KMS-11 (cell line): ENCODE measurements at regions not wholly inside any gene's neighbourhood (a gene's known extent, or its start where the extent isn't known, plus 50 kb on each side); places are given as distances from the start of the nearest gene placed in this dataset.

Experiments
- H2AFZ ChIP-seq: fragments of 200-600 bp; sonication (generic); 2 replicates; pipeline ENCODE4 v1.6.1; 2016; ENCODE audit warnings: antibody characterized with exemption, mixed run types, low read depth
- H3K27ac ChIP-seq: fragments of 200-600 bp; sonication (generic); 2 replicates; pipeline ENCODE4 v1.6.1; 2016; ENCODE audit warnings: mild to moderate bottlenecking, mixed run types
- H3K27me3 ChIP-seq: fragments of 200-600 bp; sonication (generic); 2 replicates; pipeline ENCODE4 v1.6.1; 2017; ENCODE audit warnings: mild to moderate bottlenecking, low read depth, mixed run types, moderate library complexity; ENCODE audit not compliant: insufficient read depth
- H3K36me3 ChIP-seq: fragments of 200-600 bp; sonication (generic); 2 replicates; pipeline ENCODE4 v1.6.1; 2017; ENCODE audit warnings: mild to moderate bottlenecking, mixed run types; ENCODE audit not compliant: insufficient read depth
- H3K4me1 ChIP-seq: fragments of 200-600 bp; sonication (generic); 2 replicates; pipeline ENCODE4 v1.6.1; 2016; ENCODE audit warnings: mild to moderate bottlenecking, low read depth, mixed run types; ENCODE audit not compliant: poor library complexity, severe bottlenecking
- H3K4me2 ChIP-seq: fragments of 200-600 bp; sonication (generic); 2 replicates; pipeline ENCODE4 v1.7.0; 2016; ENCODE audit warnings: mild to moderate bottlenecking, mixed run types
- H3K4me3 ChIP-seq: fragments of 200-600 bp; sonication (generic); IDR thresholded peaks from 2 replicates; pipeline ENCODE4 v1.6.1; 2017; ENCODE audit warnings: low read depth, low read length, mixed read lengths; ENCODE audit not compliant: insufficient read depth
- H3K79me2 ChIP-seq: fragments of 200-600 bp; sonication (generic); 2 replicates; pipeline ENCODE4 v1.6.1; 2016; ENCODE audit warnings: low read depth, mixed run types; ENCODE audit not compliant: insufficient read depth
- H3K9ac ChIP-seq: fragments of 200-600 bp; sonication (generic); 2 replicates; pipeline ENCODE4 v1.6.1; 2016; ENCODE audit warnings: mild to moderate bottlenecking, mixed run types
- H4K20me1 ChIP-seq: fragments of 200-600 bp; sonication (generic); 2 replicates; pipeline ENCODE4 v1.6.1; 2016; ENCODE audit warnings: mild to moderate bottlenecking, mixed run types; ENCODE audit not compliant: insufficient read depth
- TF ChIP-seq, protein P1 (sequence below): fragments of 200-600 bp; sonication (generic); conservative IDR thresholded peaks from 2 replicates; pipeline ENCODE4 v1.6.1; 2017; ENCODE audit warnings: low read depth, mild to moderate bottlenecking, antibody characterized with exemption, low read length, moderate library complexity, mixed read lengths

DNA sequence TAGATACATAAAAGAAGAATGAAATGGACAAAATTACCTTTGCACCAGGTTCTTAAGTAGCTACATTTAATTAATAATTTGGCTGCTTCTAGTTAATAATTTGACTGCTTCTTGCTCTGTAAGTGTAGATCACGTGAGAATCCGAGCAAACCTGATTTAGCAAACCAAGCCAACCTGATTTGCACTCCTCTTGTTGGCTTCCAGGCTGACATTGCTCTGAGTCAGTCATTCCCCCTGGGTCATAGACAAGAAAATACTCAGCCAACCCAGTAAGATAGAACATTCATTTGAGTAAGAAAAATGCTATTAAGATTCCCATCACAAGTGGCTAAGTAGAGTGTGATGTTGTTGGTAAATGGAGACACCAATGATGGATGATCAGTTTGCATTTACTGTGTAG, 304.1 kb downstream of the C11orf87 start:
- Histone ChIP-seq H3K4me1 (no peaks in the 10 kb centered on the region), H4K20me1 (no peaks in the 10 kb centered on the region), H3K4me2 (no peak overlapping the region), H3K27ac (no peak overlapping the region), H2AFZ (no peak overlapping the region), H3K9ac (no peak overlapping the region), H3K36me3 (no peaks in the 10 kb centered on the region), H3K27me3 (no peaks in the 10 kb centered on the region), H3K79me2 (no peaks in the 10 kb centered on the region), H3K4me3 (no peak overlapping the region)
- TF ChIP-seq, protein P1, sequence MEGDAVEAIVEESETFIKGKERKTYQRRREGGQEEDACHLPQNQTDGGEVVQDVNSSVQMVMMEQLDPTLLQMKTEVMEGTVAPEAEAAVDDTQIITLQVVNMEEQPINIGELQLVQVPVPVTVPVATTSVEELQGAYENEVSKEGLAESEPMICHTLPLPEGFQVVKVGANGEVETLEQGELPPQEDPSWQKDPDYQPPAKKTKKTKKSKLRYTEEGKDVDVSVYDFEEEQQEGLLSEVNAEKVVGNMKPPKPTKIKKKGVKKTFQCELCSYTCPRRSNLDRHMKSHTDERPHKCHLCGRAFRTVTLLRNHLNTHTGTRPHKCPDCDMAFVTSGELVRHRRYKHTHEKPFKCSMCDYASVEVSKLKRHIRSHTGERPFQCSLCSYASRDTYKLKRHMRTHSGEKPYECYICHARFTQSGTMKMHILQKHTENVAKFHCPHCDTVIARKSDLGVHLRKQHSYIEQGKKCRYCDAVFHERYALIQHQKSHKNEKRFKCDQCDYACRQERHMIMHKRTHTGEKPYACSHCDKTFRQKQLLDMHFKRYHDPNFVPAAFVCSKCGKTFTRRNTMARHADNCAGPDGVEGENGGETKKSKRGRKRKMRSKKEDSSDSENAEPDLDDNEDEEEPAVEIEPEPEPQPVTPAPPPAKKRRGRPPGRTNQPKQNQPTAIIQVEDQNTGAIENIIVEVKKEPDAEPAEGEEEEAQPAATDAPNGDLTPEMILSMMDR: no peak

DNA sequence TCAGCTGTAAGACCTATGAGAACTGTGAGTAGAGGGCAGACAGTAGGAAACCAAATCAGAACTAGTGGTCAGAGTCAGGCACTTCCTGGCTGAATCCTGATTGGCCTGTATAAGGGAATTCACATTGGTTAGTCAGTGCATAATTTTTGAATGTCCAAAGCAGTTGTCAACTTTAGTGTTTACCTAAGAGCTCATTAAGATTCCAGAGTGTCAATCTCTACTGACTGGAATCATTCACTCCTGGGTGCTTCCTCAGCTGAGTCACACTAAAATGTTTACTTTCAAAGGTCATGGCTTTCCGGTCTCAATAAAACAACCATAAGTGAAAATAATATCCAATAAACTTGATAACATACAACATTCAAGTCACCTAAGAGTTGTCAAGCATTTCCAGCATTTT, 306.1 kb downstream of the C11orf87 start:
- no peaks in the 10 kb centered on the region for H3K36me3 ChIP-seq
- H3K4me3 ChIP-seq: no peak overlapping the region
- no peaks in the 10 kb centered on the region for H4K20me1 ChIP-seq
- H3K4me1 ChIP-seq: no peaks in the 10 kb centered on the region
- H3K79me2 ChIP-seq: no peaks in the 10 kb centered on the region
- H3K4me2 ChIP-seq: no peak overlapping the region
- H2AFZ ChIP-seq: no peak overlapping the region
- TF ChIP-seq, protein P1: no peak
- no peak overlapping the region for H3K9ac ChIP-seq
- H3K27ac ChIP-seq: no peak overlapping the region
- H3K27me3 ChIP-seq: no peaks in the 10 kb centered on the region

DNA sequence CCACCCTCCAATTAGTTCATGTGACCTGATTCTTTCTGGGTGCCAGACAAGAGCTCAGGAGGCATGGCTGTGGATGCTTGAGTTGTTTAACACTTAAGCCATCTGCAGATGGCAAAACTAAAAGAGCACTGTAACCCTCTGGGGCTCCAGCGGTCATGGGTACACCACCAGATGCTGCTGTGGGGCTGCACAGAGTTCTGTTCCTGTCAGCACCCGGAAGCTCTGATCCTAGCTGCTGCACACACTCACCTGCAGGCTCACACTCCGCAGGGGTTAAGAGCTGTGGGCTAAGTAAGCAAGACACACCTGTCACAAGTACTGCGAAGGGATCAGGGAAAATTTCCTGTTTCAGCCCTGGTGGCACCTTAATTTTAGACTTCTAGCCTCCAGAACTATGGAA, 307.8 kb downstream of the C11orf87 start:
- Histone ChIP-seq H4K20me1 (no peaks in the 10 kb centered on the region), H3K4me2 (no peak overlapping the region), H3K36me3 (no peaks in the 10 kb centered on the region), H2AFZ (no peak overlapping the region), H3K27me3 (no peaks in the 10 kb centered on the region), H3K79me2 (no peaks in the 10 kb centered on the region), H3K27ac (no peak overlapping the region), H3K4me3 (no peak overlapping the region), H3K4me1 (no peaks in the 10 kb centered on the region), H3K9ac (no peak overlapping the region)
- TF ChIP-seq, protein P1: no peak

DNA sequence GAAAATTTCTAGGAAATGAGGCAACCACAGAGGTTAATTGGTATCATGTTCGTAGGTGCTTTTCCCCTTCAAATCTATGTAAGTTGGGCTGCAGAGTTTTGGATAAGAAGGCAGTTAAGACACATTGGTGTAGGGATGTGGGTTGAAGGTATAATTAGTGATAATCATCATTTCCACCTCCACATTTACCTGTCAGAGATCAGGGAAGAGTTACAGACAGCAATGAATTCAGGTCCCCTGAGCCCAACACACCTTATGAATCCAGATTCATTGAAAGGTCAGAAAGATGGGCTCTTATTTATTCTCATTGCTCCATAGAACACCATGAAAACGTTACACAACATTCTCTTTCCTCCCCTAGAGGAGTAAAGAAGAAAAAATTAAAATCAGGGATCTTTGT, 308.7 kb downstream of the C11orf87 start:
- H3K4me2 ChIP-seq: no peak overlapping the region
- H3K79me2 ChIP-seq: no peaks in the 10 kb centered on the region
- H3K4me3 ChIP-seq: no peak overlapping the region
- H3K27ac ChIP-seq: no peak overlapping the region
- H3K4me1 ChIP-seq: no peaks in the 10 kb centered on the region
- H3K9ac ChIP-seq: no peak overlapping the region
- H4K20me1 ChIP-seq: no peaks in the 10 kb centered on the region
- H3K36me3 ChIP-seq: no peaks in the 10 kb centered on the region
- H3K27me3 ChIP-seq: no peaks in the 10 kb centered on the region
- TF ChIP-seq, protein P1: no peak
- no peak overlapping the region for H2AFZ ChIP-seq

DNA sequence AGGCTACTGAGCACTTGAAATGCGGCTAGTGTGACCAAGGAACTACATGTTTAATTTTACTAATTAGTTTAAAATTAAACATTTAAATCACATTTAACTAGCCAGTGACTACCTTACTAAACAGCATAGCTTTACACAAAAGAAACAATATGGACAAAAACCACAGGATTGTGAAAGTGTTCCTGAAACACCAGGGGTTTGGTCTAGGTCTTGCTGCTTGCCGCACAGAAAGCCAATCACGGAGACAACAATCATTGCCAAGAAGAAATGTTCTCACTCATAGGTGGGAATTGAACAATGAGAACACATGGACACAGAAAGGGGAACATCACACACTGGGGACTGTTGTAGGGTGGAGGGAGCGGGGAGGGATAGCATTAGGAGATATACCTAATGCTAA, 309.5 kb downstream of the C11orf87 start:
- Histone ChIP-seq H3K27ac (no peak overlapping the region), H2AFZ (no peak overlapping the region), H3K4me2 (no peak overlapping the region), H4K20me1 (no peaks in the 10 kb centered on the region), H3K4me1 (no peaks in the 10 kb centered on the region), H3K36me3 (no peaks in the 10 kb centered on the region), H3K79me2 (no peaks in the 10 kb centered on the region), H3K9ac (no peak overlapping the region), H3K27me3 (no peaks in the 10 kb centered on the region), H3K4me3 (no peak overlapping the region)
- TF ChIP-seq, protein P1: no peak
